Calu3 (cell line): ENCODE measurements at regions not wholly inside any gene's neighbourhood (a gene's known extent, or its start where the extent isn't known, plus 50 kb on each side); places are given as distances from the start of the nearest gene placed in this dataset.
"Not testable (repeated sequence)": the region's sequence is repeated elsewhere in the genome, so short reads cannot be mapped to it uniquely, and the experiment has no call there.

Experiments used
- BruUV-seq: library from RNA; stranded (reverse); fragments of 400-500 nt; replicated peaks from 2 replicates; lab custom pipeline; 2021; lab: Mats Ljungman, UMichigan
- CTCF ChIA-PET: fragments of 300-600 bp; sonication (Branson Sonifier 250); formaldehyde crosslinking; loops from one replicate; lab custom pipeline; 2022; ENCODE audit warnings: antibody characterized with exemption; lab: Charles Lee
- DNase-seq: peaks from one replicate; pipeline ENCODE4 v3.0.0; 2022
- H3K27ac Mint-ChIP-seq: one replicate; pipeline ENCODE4 v1.8.0; 2022; ENCODE audit warnings: mixed read lengths; ENCODE audit not compliant: unreplicated experiment
- H3K27me3 Mint-ChIP-seq: one replicate; pipeline ENCODE4 v1.8.0; 2022; ENCODE audit warnings: mixed read lengths; ENCODE audit not compliant: unreplicated experiment
- H3K36me3 Mint-ChIP-seq: one replicate; pipeline ENCODE4 v1.8.0; 2022; ENCODE audit warnings: mild to moderate bottlenecking, moderate library complexity, mixed read lengths; ENCODE audit not compliant: insufficient read depth, unreplicated experiment
- H3K4me1 Mint-ChIP-seq: one replicate; pipeline ENCODE4 v1.8.0; 2022; ENCODE audit warnings: mild to moderate bottlenecking, low read depth, mixed read lengths; ENCODE audit not compliant: unreplicated experiment
- H3K4me3 Mint-ChIP-seq: one replicate; pipeline ENCODE4 v1.8.0; 2022; ENCODE audit warnings: mild to moderate bottlenecking, low read depth, moderate library complexity, mixed read lengths; ENCODE audit not compliant: unreplicated experiment
- H3K9me3 Mint-ChIP-seq: one replicate; pipeline ENCODE4 v1.8.0; 2022; ENCODE audit warnings: low read depth, mixed read lengths; ENCODE audit not compliant: unreplicated experiment
- intact Hi-C: fragments of 100-400 bp; cut with micrococcal nuclease; formaldehyde crosslinking; loops from one replicate; pipeline ENCODE4 v1.10.0; 2022; ENCODE audit not compliant: unreplicated experiment
- TF ChIP-seq, protein P1 (sequence below): fragments of 200-600 bp; IDR thresholded peaks from one replicate; pipeline ENCODE4 v1.8.0; 2022; ENCODE audit warnings: antibody characterized with exemption; ENCODE audit not compliant: unreplicated experiment

GRCh38 chr7:128608678-128609421 lies 63.2 kb upstream of the GARIN1A start:
- Mint-ChIP-seq H3K27ac (peak overlapping the region; percentile 31), H3K4me3 (peak overlapping the region; percentile 62)
- H3K27me3 Mint-ChIP-seq, H3K9me3 Mint-ChIP-seq, H3K4me1 Mint-ChIP-seq, BruUV-seq, H3K36me3 Mint-ChIP-seq, intact Hi-C loops: not testable (repeated sequence)
- CTCF ChIA-PET = interaction anchor here (0.7 to 1.1 kb wide), 2 partner anchors 275 to 483 kb away, joined by 4 to 5 read pairs; no protein-coding TSS in a partner anchor
- TF ChIP-seq, protein P1, sequence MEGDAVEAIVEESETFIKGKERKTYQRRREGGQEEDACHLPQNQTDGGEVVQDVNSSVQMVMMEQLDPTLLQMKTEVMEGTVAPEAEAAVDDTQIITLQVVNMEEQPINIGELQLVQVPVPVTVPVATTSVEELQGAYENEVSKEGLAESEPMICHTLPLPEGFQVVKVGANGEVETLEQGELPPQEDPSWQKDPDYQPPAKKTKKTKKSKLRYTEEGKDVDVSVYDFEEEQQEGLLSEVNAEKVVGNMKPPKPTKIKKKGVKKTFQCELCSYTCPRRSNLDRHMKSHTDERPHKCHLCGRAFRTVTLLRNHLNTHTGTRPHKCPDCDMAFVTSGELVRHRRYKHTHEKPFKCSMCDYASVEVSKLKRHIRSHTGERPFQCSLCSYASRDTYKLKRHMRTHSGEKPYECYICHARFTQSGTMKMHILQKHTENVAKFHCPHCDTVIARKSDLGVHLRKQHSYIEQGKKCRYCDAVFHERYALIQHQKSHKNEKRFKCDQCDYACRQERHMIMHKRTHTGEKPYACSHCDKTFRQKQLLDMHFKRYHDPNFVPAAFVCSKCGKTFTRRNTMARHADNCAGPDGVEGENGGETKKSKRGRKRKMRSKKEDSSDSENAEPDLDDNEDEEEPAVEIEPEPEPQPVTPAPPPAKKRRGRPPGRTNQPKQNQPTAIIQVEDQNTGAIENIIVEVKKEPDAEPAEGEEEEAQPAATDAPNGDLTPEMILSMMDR = peak; percentile 25
- DNase-seq = peak; percentile 55

DNA sequence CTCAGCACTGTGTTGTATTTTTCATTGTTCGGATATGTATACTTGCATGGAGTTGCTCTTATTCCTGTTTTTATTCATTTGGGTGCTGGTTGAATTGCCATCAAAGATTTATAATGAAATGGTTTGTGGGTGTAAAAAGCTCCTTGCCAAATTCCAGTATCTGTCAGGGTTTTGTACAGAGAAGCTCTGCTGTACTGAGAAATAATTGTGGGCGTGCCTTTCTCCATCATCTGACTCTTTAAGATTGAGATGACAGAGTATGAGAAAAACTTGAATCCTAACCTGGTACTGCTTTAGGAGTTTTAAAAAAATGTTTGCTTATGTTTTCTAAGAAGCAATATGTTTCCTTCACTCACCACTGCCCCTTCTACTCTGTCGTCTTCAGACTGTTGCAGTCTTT lies 58.7 kb upstream of the GARIN1A start:
- intact Hi-C loops, H3K4me1 Mint-ChIP-seq, BruUV-seq, H3K27me3 Mint-ChIP-seq, H3K9me3 Mint-ChIP-seq, DNase-seq, CTCF ChIA-PET, H3K4me3 Mint-ChIP-seq, H3K27ac Mint-ChIP-seq, H3K36me3 Mint-ChIP-seq: not testable (repeated sequence)

- BruUV-seq, DNase-seq, H3K27me3 Mint-ChIP-seq, intact Hi-C loops, H3K4me1 Mint-ChIP-seq, H3K36me3 Mint-ChIP-seq, H3K4me3 Mint-ChIP-seq, H3K27ac Mint-ChIP-seq, H3K9me3 Mint-ChIP-seq: not testable (repeated sequence)
- CTCF ChIA-PET = interaction anchor here (0.7 kb wide), 1 partner anchor 987 kb away, joined by 4 read pairs; no protein-coding TSS in a partner anchor
Observed at GRCh38 chr7:128614812-128615211, 57.3 kb upstream of the GARIN1A start.

DNA sequence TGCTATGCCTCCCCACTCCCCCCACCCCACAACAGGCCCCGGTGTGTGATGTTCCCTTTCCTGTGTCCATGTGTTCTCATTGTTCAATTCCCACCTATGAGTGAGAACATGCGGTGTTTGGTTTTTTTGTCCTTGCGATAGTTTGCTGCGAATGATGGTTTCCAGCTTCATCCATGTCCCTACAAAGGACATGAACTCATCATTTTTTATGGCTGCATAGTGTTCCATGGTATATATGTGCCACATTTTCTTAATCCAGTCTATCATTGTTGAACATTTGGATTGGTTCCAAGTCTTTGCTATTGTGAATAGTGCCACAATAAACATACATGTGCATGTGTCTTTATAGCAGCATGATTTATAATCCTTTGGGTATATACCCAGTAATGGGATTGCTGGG lies 55.3 kb upstream of the GARIN1A start:
- H3K4me1 Mint-ChIP-seq, intact Hi-C loops, H3K27ac Mint-ChIP-seq, H3K36me3 Mint-ChIP-seq, DNase-seq, CTCF ChIA-PET, H3K9me3 Mint-ChIP-seq, H3K27me3 Mint-ChIP-seq, BruUV-seq, H3K4me3 Mint-ChIP-seq: not testable (repeated sequence)
